Activated CD4-positive, alpha-beta memory T cell treated with anti-CD3 and anti-CD28 coated beads, Interleukin-2, amount 10 ng/mL, durations not matched to agents 7 days and 5 days (primary cell): ENCODE measurements at regions not wholly inside any gene's neighbourhood (a gene's known extent, or its start where the extent isn't known, plus 50 kb on each side); places are given as distances from the start of the nearest gene placed in this dataset.

Experiments used
- CTCF ChIA-PET: fragments of 350-600 bp; sonication (Branson Sonifier 250); formaldehyde crosslinking; loops from one replicate; lab custom pipeline; 2021; ENCODE audit warnings: antibody characterized with exemption, inconsistent platforms; lab: Charles Lee
- POLR2A ChIA-PET: fragments of 350-600 bp; sonication (Branson Sonifier 250); formaldehyde crosslinking; loops from one replicate; lab custom pipeline; 2021; ENCODE audit warnings: antibody characterized with exemption; lab: Charles Lee
- DNase-seq: peaks from one replicate; pipeline ENCODE4 v3.0.0-alpha.2; 2020
- H3K27ac Mint-ChIP-seq: one replicate; pipeline ENCODE4 v1.8.0; 2021; ENCODE audit warnings: mild to moderate bottlenecking, mixed read lengths
- H3K27me3 Mint-ChIP-seq: one replicate; pipeline ENCODE4 v1.8.0; 2021; ENCODE audit warnings: mixed read lengths
- H3K36me3 Mint-ChIP-seq: one replicate; pipeline ENCODE4 v1.8.0; 2021; ENCODE audit warnings: low read depth, mixed read lengths
- H3K4me1 Mint-ChIP-seq: one replicate; pipeline ENCODE4 v1.8.0; 2021; ENCODE audit warnings: mixed read lengths
- H3K4me3 Mint-ChIP-seq: one replicate; pipeline ENCODE4 v1.8.0; 2021; ENCODE audit warnings: mild to moderate bottlenecking, mixed read lengths
- H3K9me3 Mint-ChIP-seq: one replicate; pipeline ENCODE4 v1.8.0; 2021; ENCODE audit warnings: mixed read lengths

DNA sequence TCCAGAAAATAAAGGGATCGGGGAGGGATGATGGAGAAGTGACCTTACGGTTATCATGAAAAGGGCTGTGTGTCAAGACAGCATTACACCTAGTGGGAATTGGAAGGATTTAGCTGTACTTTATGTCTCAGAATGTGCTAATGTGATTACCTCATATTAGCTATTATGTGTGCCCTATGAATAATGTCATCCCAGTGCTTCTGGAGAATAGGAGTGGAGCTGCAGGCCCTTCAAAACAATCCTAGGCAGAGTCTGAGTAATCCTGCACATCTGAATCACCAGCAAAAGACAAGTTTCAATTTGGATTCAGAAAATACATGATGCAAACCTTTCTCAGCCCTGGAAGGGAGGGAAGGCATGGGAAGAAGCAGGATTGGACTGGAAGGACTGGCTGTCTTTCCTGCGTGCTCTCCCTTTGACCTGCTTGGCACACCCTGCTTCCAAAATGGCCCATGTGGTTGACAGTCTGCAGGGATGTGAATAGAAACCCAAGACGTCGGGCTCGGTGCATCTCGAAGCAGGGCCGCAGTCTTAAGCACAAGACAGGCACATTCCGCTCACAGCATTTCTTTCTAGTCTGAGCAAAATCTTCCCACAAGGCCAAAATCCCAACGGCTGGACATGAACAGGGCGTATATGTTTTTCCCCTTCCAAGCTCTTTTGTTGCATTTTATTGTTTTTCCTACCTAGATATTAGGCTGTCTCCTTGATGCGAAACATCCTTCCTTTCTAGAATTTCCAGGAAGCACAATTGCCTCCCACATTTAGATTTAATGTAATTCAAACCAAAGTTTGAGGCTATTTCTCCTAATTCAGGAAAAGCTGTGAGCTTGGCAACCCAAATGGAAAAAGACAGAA lies 54.3 kb upstream of the TARBP1 start:
- ChIA-PET POLR2A (no interaction called here), CTCF (interaction anchor here (0.7 kb wide), 1 partner anchor 1002 kb away, joined by 3 read pairs; no protein-coding TSS in a partner anchor)
- Mint-ChIP-seq H3K4me3 (no peak overlapping the region), H3K27me3 (peaks cover 12% of the 10 kb centered on the region), H3K27ac (no peak overlapping the region), H3K9me3 (no peaks in the 10 kb centered on the region), H3K36me3 (no peaks in the 10 kb centered on the region), H3K4me1 (peaks cover 15% of the 10 kb centered on the region)
- no peak for DNase-seq

- Mint-ChIP-seq H3K27me3 (peaks cover 17% of the 10 kb centered on the region), H3K36me3 (no peaks in the 10 kb centered on the region), H3K27ac (no peak overlapping the region), H3K9me3 (no peaks in the 10 kb centered on the region), H3K4me1 (peaks cover 15% of the 10 kb centered on the region), H3K4me3 (no peak overlapping the region)
- DNase-seq: no peak
- ChIA-PET POLR2A (no interaction called here), CTCF (no interaction called here)
These were observed 53.5 kb upstream of the TARBP1 start for GRCh38 chr1:234532503-234532922.

GRCh38 chr1:234531151-234531635 lies 52.2 kb upstream of the TARBP1 start:
- Mint-ChIP-seq H3K9me3 (no peaks in the 10 kb centered on the region), H3K36me3 (no peaks in the 10 kb centered on the region), H3K27me3 (peaks cover 27% of the 10 kb centered on the region), H3K4me3 (no peak overlapping the region), H3K4me1 (peaks cover 15% of the 10 kb centered on the region), H3K27ac (no peak overlapping the region)
- ChIA-PET POLR2A (interaction anchor here (1.6 kb wide), 1 partner anchor 8 kb away, joined by 8 read pairs; no protein-coding TSS in a partner anchor), CTCF (interaction anchor here (0.6 kb wide), 2 partner anchors 571 to 814 kb away, joined by 3 to 4 read pairs; no protein-coding TSS in a partner anchor)
- no peak for DNase-seq

- Mint-ChIP-seq H3K36me3 (no peaks in the 10 kb centered on the region), H3K27me3 (peaks cover 27% of the 10 kb centered on the region)
These were observed 51.7 kb upstream of the TARBP1 start for GRCh38 chr1:234530672-234531071.

GRCh38 chr1:234529950-234530237 lies 50.9 kb upstream of the TARBP1 start:
- Mint-ChIP-seq H3K9me3 (no peaks in the 10 kb centered on the region), H3K4me3 (no peak overlapping the region), H3K4me1 (peaks cover 20% of the 10 kb centered on the region), H3K36me3 (no peaks in the 10 kb centered on the region), H3K27me3 (peaks cover 28% of the 10 kb centered on the region), H3K27ac (no peak overlapping the region)
- no peak for DNase-seq
- POLR2A ChIA-PET: interaction anchor here (1.6 kb wide), 1 partner anchor 10 kb away, joined by 8 read pairs; no protein-coding TSS in a partner anchor
- CTCF ChIA-PET: interaction anchor here (0.7 to 1.5 kb wide), 6 partner anchors 14 to 911 kb away, joined by 3 to 6 read pairs (median 4); no protein-coding TSS in a partner anchor

More at GRCh38 chr1:234530672-234531071, 51.7 kb upstream of the TARBP1 start:
- Mint-ChIP-seq H3K4me1 (peaks cover 15% of the 10 kb centered on the region), H3K4me3 (no peak overlapping the region), H3K27ac (no peak overlapping the region), H3K9me3 (no peaks in the 10 kb centered on the region)
- POLR2A ChIA-PET: interaction anchor here (1.6 kb wide), 1 partner anchor 9 kb away, joined by 8 read pairs; no protein-coding TSS in a partner anchor
- no peak for DNase-seq
- CTCF ChIA-PET: interaction anchor here (0.6 kb wide), 1 partner anchor 814 kb away, joined by 3 read pairs; no protein-coding TSS in a partner anchor

DNA sequence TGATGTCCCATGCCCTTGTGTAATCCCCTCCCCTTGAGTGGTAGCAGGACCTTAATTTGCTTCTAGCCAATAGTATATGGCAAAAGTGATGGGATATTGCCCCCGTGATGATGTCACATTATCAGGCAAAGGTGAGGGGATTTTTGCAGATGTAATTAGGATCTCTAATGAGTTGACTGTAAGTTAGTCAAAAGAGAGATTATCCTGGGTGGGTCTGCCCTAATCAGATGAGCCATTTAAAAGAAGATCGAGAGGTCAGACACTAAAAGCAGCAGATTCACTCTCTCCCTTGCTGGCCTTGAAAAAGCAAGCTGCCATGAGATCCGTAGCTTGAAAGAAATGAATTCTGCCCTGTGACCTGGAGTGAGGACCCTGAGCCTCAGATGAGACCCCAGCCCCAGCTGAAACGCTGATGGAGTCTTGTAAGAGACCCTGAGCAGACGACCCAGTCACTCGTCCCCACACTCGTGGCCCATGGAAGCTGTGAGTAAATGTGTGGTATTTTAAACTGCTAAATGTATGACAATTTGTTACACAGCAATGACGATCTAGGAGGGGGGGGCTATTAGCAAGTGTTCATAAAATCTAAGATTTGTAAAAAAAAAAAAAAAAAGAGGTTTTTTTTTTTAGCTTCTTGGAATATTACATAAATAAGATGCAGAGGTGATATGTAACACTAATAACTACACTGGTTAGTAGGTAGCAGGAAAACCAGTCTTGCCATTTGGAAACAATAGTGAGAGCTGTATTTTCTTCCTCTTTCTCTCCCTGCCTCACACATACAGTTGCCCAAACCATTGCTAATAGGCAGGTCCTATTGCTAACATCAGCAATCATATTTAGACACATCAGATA lies 50.3 kb upstream of the TARBP1 start:
- H3K27me3 Mint-ChIP-seq: peaks cover 28% of the 10 kb centered on the region
- no peak overlapping the region for H3K27ac Mint-ChIP-seq
- CTCF ChIA-PET: interaction anchor here (0.7 to 1.5 kb wide), 6 partner anchors 15 to 911 kb away, joined by 3 to 6 read pairs (median 4); no protein-coding TSS in a partner anchor
- H3K4me1 Mint-ChIP-seq: peaks cover 20% of the 10 kb centered on the region
- no peaks in the 10 kb centered on the region for H3K36me3 Mint-ChIP-seq
- DNase-seq: no peak
- POLR2A ChIA-PET: interaction anchor here (1.5 to 1.6 kb wide), 2 partner anchors 10 to 15 kb away, joined by 3 to 8 read pairs; no protein-coding TSS in a partner anchor
- no peaks in the 10 kb centered on the region for H3K9me3 Mint-ChIP-seq
- H3K4me3 Mint-ChIP-seq: no peak overlapping the region
